PC-9 (cell line): ENCODE measurements at regions not wholly inside any gene's neighbourhood (a gene's known extent, or its start where the extent isn't known, plus 50 kb on each side); places are given as distances from the start of the nearest gene placed in this dataset.

Source experiments
- BruUV-seq: library from RNA; stranded (reverse); fragments of 400-500 nt; replicated peaks from 2 replicates; lab custom pipeline; 2021; lab: Mats Ljungman, UMichigan
- CTCF ChIA-PET: fragments of 300-600 bp; sonication (Branson Sonifier 250); formaldehyde crosslinking; loops from one replicate; lab custom pipeline; 2022; ENCODE audit warnings: antibody characterized with exemption; lab: Charles Lee
- POLR2A ChIA-PET: fragments of 300-600 bp; sonication (Branson Sonifier 250); formaldehyde crosslinking; loops from one replicate; lab custom pipeline; 2022; ENCODE audit warnings: antibody characterized with exemption; ENCODE audit not compliant: unreplicated experiment; lab: Charles Lee
- DNase-seq, 2 experiments: peaks; one replicate each; pipeline versions ENCODE4 v3.0.0 to v3.0.0-alpha.2; 2015 to 2022; ENCODE audit warnings: mixed read lengths in 1 of 2
- H2AFZ ChIP-seq: fragments of 200-600 bp; sonication (generic); 2 replicates; pipeline ENCODE4 v1.8.1; 2017; ENCODE audit warnings: antibody characterized with exemption
- H3F3A ChIP-seq: fragments of 200-600 bp; sonication (generic); 2 replicates; pipeline ENCODE4 v1.8.1; 2017; ENCODE audit warnings: antibody characterized with exemption, mild to moderate bottlenecking, low read depth; ENCODE audit not compliant: insufficient read depth
- H3K27ac ChIP-seq: fragments of 200-600 bp; sonication (generic); 2 replicates; pipeline ENCODE4 v1.6.1; 2016; ENCODE audit warnings: mixed run types
- H3K27me3 ChIP-seq: fragments of 200-600 bp; sonication (generic); 2 replicates; pipeline ENCODE4 v1.6.1; 2016; ENCODE audit warnings: low read depth, mixed run types; ENCODE audit not compliant: insufficient read depth
- H3K36me3 ChIP-seq: fragments of 200-600 bp; sonication (generic); 2 replicates; pipeline ENCODE4 v1.6.1; 2016; ENCODE audit warnings: low read depth, mixed run types
- H3K4me1 ChIP-seq: fragments of 200-600 bp; sonication (generic); replicated peaks from 2 replicates; pipeline ENCODE4 v1.6.1; 2016; ENCODE audit warnings: mixed run types; ENCODE audit not compliant: insufficient read depth
- H3K4me2 ChIP-seq: fragments of 200-600 bp; sonication (generic); 2 replicates; pipeline ENCODE4 v1.6.1; 2017; ENCODE audit warnings: mixed run types
- H3K4me3 ChIP-seq: fragments of 200-600 bp; sonication (generic); 2 replicates; pipeline ENCODE4 v1.6.1; 2016; ENCODE audit warnings: mixed run types
- H3K79me2 ChIP-seq: fragments of 200-600 bp; sonication (generic); 2 replicates; pipeline ENCODE4 v1.6.1; 2017; ENCODE audit warnings: low read depth, mixed run types
- H3K9me2 ChIP-seq: fragments of 200-600 bp; sonication (generic); 2 replicates; pipeline ENCODE4 v1.8.1; 2017; ENCODE audit warnings: mild to moderate bottlenecking; ENCODE audit not compliant: insufficient read depth
- H3K9me3 ChIP-seq: fragments of 200-600 bp; sonication (generic); 2 replicates; pipeline ENCODE4 v1.8.1; 2016; ENCODE audit warnings: low read depth; ENCODE audit not compliant: insufficient read depth
- H4K20me1 ChIP-seq: fragments of 200-600 bp; sonication (generic); 2 replicates; pipeline ENCODE4 v1.8.1; 2017; ENCODE audit not compliant: insufficient read depth
- CTCF ChIP-seq: fragments of 200-600 bp; sonication (generic); conservative IDR thresholded peaks from 2 replicates; pipeline ENCODE4 v1.6.1; 2017; ENCODE audit warnings: mixed run types, antibody characterized with exemption, mild to moderate bottlenecking, moderate library complexity
- EZH2 ChIP-seq: fragments of 200-600 bp; sonication (generic); IDR thresholded peaks from 2 replicates; pipeline ENCODE4 v1.8.0; 2017; ENCODE audit warnings: antibody characterized with exemption, low read depth
- intact Hi-C: fragments of 100-400 bp; cut with micrococcal nuclease; formaldehyde crosslinking; loops from one replicate; pipeline ENCODE4 v1.10.0; 2022; ENCODE audit not compliant: unreplicated experiment

- no peak overlapping the region for H3K4me2 ChIP-seq
- intact Hi-C loops = no loop called here
- ChIA-PET CTCF (no interaction called here), POLR2A (no interaction called here)
- H3F3A ChIP-seq = no peaks in the 10 kb centered on the region
- H4K20me1 ChIP-seq = no peaks in the 10 kb centered on the region
- no peak overlapping the region for H2AFZ ChIP-seq
- H3K4me3 ChIP-seq = no peak overlapping the region
- no peaks in the 10 kb centered on the region for H3K4me1 ChIP-seq
- no peaks in the 10 kb centered on the region for H3K9me2 ChIP-seq
- no peak overlapping the region for H3K27ac ChIP-seq
- no peaks in the 10 kb centered on the region for H3K27me3 ChIP-seq
- no peaks in the 10 kb centered on the region for H3K79me2 ChIP-seq
- H3K9me3 ChIP-seq = no peaks in the 10 kb centered on the region
- BruUV-seq = no TSS peak
- TF ChIP-seq EZH2 (no peak), CTCF (no peak)
- no peak for DNase-seq
- no peaks in the 10 kb centered on the region for H3K36me3 ChIP-seq
These were observed 186.6 kb upstream of the MTNR1B start for GRCh38 chr11:92782806-92783205.

- H3K27me3 ChIP-seq = no peaks in the 10 kb centered on the region
- no peak overlapping the region for H3K27ac ChIP-seq
- no peak for TF ChIP-seq CTCF
- TF ChIP-seq EZH2 = no peak
- no peak overlapping the region for H2AFZ ChIP-seq
- ChIA-PET POLR2A (no interaction called here), CTCF (no interaction called here)
- no peaks in the 10 kb centered on the region for H3K36me3 ChIP-seq
- DNase-seq = no peak
- intact Hi-C loops = no loop called here
- no peaks in the 10 kb centered on the region for H3K79me2 ChIP-seq
- no TSS peak for BruUV-seq
- no peak overlapping the region for H3K4me3 ChIP-seq
- H3F3A ChIP-seq = no peaks in the 10 kb centered on the region
- no peaks in the 10 kb centered on the region for H3K9me3 ChIP-seq
- H3K4me1 ChIP-seq = no peaks in the 10 kb centered on the region
- no peaks in the 10 kb centered on the region for H4K20me1 ChIP-seq
- H3K9me2 ChIP-seq = no peaks in the 10 kb centered on the region
- no peak overlapping the region for H3K4me2 ChIP-seq
These were observed 185.1 kb upstream of the MTNR1B start for GRCh38 chr11:92784331-92784730.

GRCh38 chr11:92787638-92788037 is 181.8 kb upstream of the MTNR1B start:
- TF ChIP-seq EZH2 (no peak), CTCF (no peak)
- no peaks in the 10 kb centered on the region for H3K79me2 ChIP-seq
- intact Hi-C loops = no loop called here
- ChIA-PET CTCF (no interaction called here), POLR2A (no interaction called here)
- no peak overlapping the region for H3K4me2 ChIP-seq
- H2AFZ ChIP-seq = no peak overlapping the region
- BruUV-seq = no TSS peak
- no peaks in the 10 kb centered on the region for H4K20me1 ChIP-seq
- H3K27me3 ChIP-seq = no peaks in the 10 kb centered on the region
- H3K27ac ChIP-seq = no peak overlapping the region
- H3K36me3 ChIP-seq = no peaks in the 10 kb centered on the region
- no peak for DNase-seq
- H3K4me3 ChIP-seq = no peak overlapping the region
- H3K9me2 ChIP-seq = no peaks in the 10 kb centered on the region
- no peaks in the 10 kb centered on the region for H3K9me3 ChIP-seq
- no peaks in the 10 kb centered on the region for H3K4me1 ChIP-seq
- H3F3A ChIP-seq = no peaks in the 10 kb centered on the region
